Glomerular endothelial cell (primary cell): ENCODE measurements at regions not wholly inside any gene's neighbourhood (a gene's known extent, or its start where the extent isn't known, plus 50 kb on each side); places are given as distances from the start of the nearest gene placed in this dataset.
"Not testable (repeated sequence)": the region's sequence is repeated elsewhere in the genome, so short reads cannot be mapped to it uniquely, and the experiment has no call there.

Source experiments
- DNase-seq: peaks from one replicate; pipeline ENCODE4 v3.0.0-alpha.2; 2011; ENCODE audit warnings: low read depth, low spot score; ENCODE audit errors: extremely low read depth

DNA sequence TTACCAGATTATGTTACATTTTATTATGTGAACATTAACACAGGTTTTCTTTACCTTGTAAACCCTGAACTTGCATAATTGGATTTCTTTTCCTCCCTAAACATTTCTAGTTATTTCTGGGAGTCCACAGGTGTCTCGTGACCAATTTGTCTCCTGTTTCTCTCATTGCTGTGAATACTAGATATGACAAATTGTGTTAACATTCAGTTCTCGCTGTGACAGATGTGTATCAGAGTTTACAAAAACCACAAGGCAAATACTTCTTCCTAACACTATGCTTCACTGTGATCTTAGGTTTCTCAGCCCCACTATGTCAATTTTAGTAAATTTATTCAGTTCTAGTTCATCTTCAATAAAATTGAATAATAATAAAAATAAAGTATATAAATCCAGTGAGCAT is 1554.9 kb downstream of the EFNB2 start:
- no peak for DNase-seq

DNA sequence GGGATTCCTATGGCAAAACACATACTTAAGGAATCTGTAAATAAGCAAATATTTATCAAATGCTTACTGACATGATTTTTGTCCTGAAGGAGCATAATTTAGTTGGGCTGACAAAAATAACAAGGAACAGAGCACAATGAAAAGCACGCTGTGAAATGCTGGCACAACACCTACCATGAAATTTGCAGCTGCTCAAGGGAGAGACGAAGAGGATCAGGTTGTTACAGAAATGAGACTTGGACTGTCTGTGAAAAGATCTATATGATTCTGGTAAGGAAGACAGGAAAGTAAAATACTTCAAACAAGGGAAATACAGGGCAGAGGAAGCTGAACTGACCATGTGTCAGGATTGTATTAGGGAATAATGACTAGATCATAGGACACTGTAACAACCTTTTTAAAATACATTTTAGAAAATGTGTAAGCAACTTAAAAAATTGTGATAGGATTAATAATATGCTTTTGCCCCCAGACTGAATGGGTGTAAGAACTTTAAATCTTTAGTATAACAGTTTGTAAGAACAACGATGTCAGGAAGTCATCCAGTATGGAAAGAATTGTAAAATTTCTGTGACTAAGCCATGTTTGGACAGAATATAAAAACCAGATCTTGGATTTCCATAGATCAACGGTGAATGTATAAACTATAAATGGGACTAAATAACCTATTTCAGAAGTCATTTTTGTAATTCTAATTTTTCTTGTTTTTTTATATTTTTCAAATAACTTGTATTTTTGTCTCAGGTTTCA is 1556.0 kb downstream of the EFNB2 start:
- no peak for DNase-seq

DNA sequence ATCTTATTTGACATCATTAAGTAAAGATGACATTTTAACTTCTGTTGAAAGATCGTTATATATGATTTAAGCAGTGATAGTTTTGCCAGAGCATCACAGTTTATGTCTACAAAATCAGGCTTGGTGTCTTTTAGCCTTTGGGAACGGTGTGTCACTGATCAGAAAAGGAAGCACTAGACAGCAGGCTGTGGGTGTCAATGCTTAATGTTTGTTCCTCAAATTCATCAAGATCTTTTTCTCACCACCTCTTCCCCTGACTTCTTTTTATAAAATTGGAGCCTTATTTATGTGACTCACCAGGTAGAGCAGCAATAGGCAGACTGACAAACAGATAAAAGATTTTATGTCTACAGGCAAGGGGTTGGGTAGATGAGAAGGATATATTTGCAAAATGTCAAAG is 1558.5 kb downstream of the EFNB2 start:
- no peak for DNase-seq

DNA sequence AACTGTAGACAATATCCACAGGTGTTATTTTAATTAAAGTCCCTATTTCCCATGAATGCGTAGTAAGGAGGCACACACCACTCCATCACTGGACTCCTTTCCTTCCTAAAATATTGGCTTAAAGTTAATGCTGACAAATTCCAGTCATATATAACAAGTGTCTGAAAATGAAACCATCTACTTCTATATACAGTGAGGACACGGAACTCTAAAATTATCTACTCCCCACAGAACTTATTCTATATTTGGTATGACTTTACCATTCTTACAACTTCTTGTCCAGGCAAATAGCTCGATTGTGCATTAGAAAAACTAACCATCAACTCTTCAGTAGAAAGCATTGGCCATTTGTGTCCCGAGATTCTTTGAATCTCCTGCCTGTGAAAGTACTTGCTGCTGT is 1560.2 kb downstream of the EFNB2 start:
- DNase-seq = no peak

DNA sequence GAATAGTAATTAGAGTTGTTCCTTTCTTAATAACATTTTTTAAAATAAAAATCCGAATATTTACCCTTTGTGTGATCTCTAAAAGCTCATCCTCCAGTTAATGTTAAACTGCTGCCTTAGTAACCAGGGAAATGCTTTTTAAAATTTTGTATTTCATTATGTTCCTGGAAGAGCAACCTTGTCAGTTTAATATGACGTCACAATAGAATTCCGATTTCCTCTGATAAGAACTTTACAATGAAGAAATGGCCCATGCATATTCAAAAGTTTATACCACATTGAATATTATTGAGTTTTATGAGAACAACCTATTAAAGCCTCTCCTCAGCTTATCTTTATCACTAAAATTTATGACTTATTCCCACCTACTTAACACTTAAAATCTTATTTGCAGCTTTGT is 1566.6 kb downstream of the EFNB2 start:
- DNase-seq = no peak

DNA sequence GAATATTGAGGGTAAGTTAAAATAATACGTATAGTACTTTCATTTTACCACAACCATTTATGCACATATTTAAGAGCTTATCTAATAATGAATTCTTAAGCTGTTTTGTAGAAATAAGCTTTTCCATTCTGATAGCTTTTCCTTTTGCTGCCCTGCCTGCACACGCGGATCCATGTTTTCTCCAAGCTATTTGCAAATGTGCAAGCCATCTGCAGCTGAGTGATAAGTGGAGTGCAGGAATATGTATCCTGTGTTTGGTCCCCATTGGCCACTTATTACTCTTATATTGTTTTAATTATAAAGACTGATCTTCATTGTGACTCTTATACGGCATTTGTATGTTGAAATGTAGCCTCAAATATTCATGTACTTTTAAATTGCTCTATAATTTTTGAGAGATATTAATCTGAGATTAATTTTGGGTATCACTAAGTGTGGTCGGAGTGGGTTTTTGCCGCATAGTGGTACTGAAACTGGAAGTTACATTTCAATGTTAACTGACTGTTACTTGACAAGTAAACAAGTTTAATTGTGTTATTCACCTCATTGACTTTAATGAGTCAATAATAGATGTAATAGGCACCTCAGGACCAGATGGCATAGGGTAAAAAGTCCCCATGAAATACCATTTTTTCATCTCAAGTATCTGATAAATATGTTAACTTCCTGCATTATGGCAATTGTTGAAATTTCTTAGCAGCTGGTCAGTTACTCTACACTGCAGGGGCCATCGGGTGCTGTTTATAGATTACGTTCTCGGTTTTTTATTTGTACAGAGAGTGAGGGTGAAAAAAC is 1567.4 kb downstream of the EFNB2 start:
- DNase-seq = no peak

DNA sequence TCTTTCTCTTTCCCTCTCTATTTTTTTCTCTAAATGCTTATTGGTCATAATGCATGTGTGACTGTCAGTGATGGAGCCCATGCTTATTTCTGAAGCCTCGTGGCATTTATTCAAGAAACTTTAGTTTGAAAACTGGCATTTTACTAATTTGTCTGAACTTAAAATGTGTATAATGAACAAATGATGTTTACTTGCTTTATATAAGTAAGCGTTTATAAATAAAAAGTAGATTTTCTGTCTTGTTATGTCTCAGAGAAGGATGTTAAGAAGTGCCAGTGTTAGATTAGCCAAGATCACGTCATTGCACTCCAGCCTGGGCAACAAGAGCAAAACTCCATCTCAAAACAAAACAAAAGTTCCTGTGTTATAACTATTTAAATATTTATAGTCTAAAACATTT is 1568.1 kb downstream of the EFNB2 start:
- DNase-seq = no peak

DNA sequence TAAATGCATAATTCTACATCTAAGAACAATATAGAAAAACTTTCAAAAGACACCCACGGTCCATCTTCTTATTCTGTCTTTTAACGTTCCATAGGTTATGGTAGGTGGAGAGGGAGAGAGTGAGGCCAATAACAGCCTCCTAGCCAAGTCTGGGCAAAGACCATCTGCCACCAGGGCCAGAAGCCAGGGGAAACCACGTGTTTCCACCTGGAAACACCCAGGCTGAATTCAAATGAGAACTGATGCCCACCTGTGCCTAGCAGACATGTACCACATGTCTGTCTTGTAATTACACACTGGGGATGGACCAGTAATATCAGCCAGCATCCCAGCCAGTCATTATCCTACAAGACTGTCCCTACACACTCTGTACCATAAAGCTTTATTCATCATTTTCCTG is 1573.1 kb downstream of the EFNB2 start:
- DNase-seq = no peak

DNA sequence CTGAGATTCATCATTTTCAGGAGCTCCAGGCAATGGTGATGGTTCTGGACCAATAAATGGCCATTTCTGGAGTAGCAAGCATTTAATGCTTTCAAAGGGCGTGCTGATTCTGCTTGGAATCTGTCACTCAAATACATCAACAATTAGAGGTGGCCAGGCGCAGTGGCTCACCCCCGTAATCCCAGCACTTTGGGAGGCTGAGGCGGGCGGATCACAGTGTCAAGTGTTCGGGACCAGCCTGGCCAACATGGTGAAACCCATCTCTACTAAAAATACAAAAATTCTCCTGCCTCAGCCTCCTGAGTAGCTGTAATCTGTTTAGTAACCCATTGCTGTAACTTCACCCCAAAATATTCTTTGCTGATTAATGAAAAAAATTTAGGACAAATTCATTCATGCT is 1574.2 kb downstream of the EFNB2 start:
- no peak for DNase-seq

DNA sequence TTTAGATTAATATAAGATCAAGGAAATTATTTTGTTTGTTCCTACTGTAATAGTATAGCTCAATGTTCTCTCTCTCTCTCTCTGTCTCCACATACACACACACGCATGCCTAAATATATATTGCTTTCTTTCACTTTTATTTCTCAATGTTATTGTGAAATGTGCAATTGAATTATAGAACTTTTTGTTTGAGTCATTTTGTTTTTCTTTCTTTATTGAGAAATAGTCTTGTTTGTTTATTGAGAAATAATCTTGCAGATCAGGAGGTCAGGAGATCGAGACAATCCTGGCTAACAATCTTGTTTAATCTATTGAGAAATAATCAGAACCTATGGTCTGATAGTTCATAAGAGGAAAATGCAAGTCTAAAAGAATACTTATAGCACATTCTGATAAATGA is 1581.3 kb downstream of the EFNB2 start:
- DNase-seq = no peak

DNA sequence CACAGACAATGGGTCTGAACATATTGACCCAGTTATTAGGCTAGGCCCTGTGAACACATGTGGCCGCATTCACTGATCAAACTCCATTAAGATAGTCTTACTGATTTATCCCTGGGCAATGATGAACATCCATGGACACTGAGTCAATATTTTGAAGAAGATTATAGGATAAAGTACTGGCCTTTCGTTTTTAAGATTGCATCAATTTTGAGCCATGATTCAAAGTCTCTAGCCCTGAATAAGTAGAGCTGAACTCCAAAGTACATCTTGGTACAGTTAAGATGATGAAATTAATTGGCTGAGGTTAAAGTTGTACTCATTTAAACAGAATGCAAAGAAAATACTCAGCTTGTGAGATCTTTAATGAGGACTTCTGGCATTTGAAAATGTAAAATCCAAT is 1581.9 kb downstream of the EFNB2 start:
- no peak for DNase-seq

DNA sequence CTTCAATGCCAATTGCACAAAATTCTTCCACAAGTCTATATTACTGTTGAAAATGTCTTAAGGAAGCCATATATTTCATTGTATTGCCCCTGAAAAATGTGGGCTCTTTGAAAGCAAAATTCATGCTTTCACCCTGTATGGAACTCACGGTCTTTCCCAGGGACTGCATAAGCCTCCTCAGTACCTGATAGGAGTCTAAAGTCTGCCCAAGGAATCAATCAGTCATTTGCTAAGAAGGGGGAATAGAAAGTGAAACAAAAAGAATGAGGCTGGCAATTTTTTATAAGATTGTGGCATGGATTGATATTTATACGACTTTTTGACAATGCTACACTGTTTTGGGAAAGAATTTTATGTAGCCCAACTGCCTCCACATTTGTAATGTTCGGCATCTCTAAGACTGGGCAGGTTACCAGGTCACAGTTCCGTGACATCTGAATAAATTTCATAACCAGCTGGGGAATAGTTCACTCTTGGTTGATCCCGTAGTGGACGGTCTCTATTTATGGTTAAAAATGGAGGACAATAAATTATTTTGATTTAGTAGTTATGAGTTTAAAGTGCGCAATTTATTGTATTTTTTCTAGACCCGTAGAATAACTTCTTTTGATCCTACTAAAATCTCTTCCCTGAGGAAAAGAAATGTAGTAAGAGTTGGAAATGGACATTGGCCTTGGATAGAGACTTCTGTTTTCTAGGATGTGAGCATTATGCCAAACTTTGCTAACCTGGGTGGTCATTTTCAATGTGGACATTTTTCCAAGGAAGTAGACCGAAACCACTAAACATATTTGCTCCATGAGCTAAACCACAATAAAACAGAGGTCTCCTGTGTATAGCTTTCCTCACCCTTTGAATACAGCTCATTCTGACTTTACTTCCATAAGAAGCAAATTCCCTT is 1585.4 kb downstream of the EFNB2 start:
- DNase-seq = no peak

DNA sequence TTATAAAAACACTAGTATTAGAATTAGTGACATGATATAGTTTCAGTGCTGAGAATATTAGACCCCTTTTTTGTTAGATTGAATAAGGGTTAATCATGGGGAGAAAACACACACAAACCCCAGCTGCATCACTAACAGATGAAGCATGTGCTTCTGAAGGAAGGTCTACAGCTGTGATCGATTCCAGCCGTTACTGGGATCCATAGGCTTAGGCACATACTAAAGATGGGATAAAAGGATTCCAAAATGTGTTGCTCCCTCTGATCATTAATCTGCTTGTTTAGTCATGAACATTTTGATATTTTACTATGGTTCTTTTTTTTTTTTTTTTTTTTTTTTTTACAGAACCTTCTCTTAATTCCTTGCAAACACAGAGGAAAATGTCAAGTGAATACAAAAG is 1591.3 kb downstream of the EFNB2 start:
- no peak for DNase-seq

DNA sequence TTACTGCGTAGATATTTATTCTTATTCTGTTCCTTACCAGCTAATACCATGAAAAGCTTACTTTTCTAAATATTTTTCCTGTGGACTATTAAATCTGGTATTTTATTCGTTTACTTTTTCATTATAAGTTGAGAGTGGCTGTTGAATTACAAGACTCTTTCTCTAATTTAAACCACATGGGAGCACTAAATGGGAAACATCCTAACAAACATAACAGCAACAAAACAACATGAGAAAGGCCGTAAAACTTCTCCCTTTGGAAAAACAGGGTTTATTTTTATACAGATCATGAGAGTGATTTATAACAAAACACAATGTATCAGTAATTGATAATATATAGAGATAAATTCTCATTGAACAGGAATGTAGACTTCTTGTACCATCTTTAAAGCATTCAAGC is 1592.1 kb downstream of the EFNB2 start:
- no peak for DNase-seq

DNA sequence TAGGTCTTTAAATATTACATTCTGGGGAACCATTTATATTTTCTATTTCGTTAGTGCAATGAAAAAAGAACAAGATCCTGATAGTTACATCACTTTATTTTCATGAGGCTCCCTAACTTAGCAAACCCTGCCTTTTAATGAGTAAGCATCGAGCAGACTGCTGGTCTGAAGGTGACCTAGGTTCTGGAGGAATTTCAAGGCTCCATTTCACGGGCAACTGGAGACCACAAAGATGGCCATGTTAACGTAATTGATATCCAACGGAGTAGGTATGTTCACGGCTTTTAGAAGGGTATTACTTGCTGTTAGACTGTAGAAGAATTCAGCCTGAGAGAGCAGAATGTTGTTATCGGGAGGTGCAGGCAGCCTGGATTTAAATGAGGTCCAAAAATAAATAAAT is 1597.6 kb downstream of the EFNB2 start:
- no peak for DNase-seq

DNA sequence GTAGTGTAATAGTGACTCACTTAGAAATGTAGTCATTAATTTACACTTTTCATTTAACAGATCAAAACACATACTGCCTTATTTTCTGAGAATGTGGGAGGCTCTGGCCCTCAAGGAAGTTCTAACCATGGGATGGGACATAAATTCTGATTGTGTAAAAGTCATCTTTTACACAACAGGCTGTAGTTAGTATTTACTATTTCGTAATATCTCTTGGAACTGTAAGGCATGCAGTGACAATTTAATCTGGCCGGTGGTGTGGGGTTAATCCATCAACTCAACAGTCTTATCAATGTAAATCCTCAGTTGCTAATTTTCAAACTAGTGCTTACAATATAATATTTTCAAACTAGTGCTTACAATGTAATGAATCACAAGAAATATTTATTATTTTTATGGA is 1599.2 kb downstream of the EFNB2 start:
- no peak for DNase-seq

DNA sequence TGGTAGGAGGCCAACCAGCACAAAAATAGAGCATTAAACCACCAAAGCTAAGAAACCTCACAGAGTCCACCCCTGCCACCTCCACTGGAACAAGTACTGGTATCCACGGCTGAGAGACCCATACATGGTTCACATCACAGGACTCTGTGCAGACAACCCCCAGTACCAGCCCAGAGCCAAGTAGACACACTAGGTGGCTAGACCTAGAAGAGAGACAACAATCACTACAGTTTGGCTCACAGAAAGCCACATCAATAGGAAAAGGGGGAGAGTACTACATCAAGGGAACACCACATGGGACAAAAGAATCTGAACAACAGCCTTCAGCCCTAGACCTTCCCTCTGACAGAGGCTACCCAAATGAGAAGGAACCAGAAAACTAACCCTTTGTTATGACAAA is 1614.9 kb downstream of the EFNB2 start:
- DNase-seq = not testable (repeated sequence)

DNA sequence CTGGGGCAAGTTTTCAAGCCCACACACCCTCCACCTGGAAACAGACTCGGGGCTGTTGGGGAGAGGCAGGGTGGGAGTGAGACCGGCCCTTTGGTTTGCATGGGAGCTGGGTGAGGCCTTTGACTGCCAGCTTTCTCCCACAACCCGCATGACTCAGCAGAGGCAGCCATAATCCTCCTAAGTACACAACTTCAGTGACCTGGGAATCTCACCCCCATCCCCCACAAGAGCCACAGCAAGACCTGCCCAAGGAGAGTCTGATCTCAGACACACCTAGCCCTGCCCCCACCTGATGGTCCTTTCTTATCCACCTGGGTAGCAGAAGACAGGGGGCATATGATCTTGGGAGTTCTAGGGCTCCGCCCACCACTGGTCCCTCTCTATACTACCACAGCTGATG is 1615.4 kb downstream of the EFNB2 start:
- no peak for DNase-seq

DNA sequence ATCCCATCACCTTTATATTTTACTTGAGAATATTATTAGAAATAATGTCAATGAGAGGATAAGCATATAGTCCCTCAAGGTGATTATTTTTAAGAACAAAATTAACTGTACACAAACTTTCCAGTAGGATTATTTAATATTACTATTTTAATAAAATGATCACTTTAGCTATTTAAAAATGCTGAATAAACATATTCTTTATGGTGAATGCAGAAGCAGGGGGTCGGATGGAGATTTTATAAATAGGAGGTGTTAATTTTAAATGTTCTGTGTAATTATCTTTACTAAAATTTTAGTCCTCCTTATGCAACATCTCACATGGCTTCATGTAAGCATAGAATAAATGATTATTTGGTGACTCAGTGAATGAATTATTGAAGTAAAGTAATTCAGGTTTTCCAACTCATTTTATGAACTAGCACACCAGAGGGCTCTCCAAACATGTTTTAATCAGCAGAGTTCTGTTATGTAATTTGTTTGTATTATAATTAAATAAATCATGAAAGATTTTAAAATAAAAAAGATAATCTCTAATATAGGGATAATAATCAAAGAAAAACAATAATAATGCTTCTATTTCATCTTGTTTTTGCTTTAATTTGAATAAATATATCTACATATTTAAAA is 1635.2 kb downstream of the EFNB2 start:
- DNase-seq = no peak

DNA sequence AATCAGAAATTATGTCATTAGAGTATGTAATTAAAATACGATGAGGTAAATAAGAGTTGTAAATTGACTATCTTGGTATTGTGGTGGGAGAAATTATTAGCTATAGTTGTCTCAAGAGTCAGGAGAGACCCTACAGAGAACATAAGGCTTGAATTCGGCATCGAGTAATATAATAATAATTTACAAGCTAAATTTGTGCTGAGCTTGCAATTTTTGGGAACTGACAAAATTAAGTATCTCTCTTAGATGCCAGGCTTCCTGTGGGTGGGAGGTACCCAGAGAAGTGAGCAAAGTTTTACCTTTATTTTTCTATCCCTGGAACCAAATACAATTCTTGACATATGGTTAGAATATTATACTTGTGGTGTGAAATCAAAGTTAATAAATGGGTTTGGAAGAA is 1637.0 kb downstream of the EFNB2 start:
- no peak for DNase-seq

DNA sequence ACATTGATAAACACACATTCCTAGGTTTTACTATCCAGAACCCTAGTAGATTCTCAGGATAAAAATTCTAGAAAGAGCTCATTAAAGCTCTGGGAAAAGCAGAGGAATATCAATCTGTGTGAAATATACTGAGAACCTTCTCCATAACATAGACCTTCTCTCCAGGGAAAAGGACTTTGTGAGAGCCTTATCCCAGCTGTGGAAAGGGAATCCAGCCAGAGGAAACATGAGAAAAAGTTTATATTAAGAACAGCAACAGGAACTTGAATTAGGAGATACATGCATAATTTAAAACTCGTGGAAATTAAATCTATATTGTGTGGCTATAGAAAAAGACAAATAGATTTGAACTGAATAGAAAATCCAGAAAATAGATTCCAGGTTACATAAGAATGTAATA is 1639.9 kb downstream of the EFNB2 start:
- DNase-seq = no peak
